NB4 (cell line): ENCODE measurements at regions not wholly inside any gene's neighbourhood (a gene's known extent, or its start where the extent isn't known, plus 50 kb on each side); places are given as distances from the start of the nearest gene placed in this dataset.

Experiments used
- DNase-seq: peaks from one replicate; pipeline ENCODE4 v3.0.0; 2010; ENCODE audit warnings: low read depth
- H3K4me3 ChIP-seq: one replicate; pipeline ENCODE4 v1.5.1; 2011; ENCODE audit warnings: mild to moderate bottlenecking, low read depth, low read length, moderate library complexity
- CTCF ChIP-seq: IDR thresholded peaks from one replicate; pipeline ENCODE4 v1.5.1; 2012; ENCODE audit warnings: low read depth, low read length
- MAX ChIP-seq: IDR thresholded peaks from 2 replicates; pipeline ENCODE4 v1.6.1; 2011; ENCODE audit warnings: low read depth, low read length
- MYC ChIP-seq: IDR thresholded peaks from 2 replicates; pipeline ENCODE4 v1.6.1; 2011; ENCODE audit warnings: low read depth, low read length
- POLR2A ChIP-seq: IDR thresholded peaks from 2 replicates; pipeline ENCODE4 v1.6.1; 2011; ENCODE audit warnings: mild to moderate bottlenecking; ENCODE audit not compliant: insufficient read length; ENCODE audit errors: extremely low read depth

- DNase-seq: no peak
- TF ChIP-seq CTCF (no peak), POLR2A (no peak), MYC (no peak), MAX (no peak)
- H3K4me3 ChIP-seq: no peak overlapping the region
Measured at GRCh38 chr11:39435641-39436040, 2023.8 kb downstream of the LRRC4C start.

GRCh38 chr11:39434466-39434865 is 2025.0 kb downstream of the LRRC4C start:
- no peak for TF ChIP-seq MYC
- TF ChIP-seq POLR2A: no peak
- no peak for TF ChIP-seq MAX
- no peak for TF ChIP-seq CTCF
- DNase-seq: no peak
- H3K4me3 ChIP-seq: no peak overlapping the region

- DNase-seq: no peak
Measured at GRCh38 chr11:39432929-39433328, 2026.5 kb downstream of the LRRC4C start.

GRCh38 chr11:39425226-39425625 is 2034.2 kb downstream of the LRRC4C start:
- no peak for TF ChIP-seq CTCF
- no peak for TF ChIP-seq POLR2A
- no peak for TF ChIP-seq MAX
- H3K4me3 ChIP-seq: no peak overlapping the region
- DNase-seq: no peak

More at GRCh38 chr11:39432929-39433328, 2026.5 kb downstream of the LRRC4C start:
- no peak overlapping the region for H3K4me3 ChIP-seq
- TF ChIP-seq MAX (no peak), MYC (no peak), CTCF (no peak), POLR2A (no peak)

- TF ChIP-seq POLR2A (no peak), MAX (no peak), CTCF (no peak), MYC (no peak)
- no peak overlapping the region for H3K4me3 ChIP-seq
- DNase-seq: no peak
Measured at GRCh38 chr11:39412117-39412516, 2047.3 kb downstream of the LRRC4C start.

GRCh38 chr11:39385911-39386310 is 2073.5 kb downstream of the LRRC4C start:
- TF ChIP-seq CTCF: no peak
- no peak for TF ChIP-seq MYC
- no peak for TF ChIP-seq MAX
- no peak for TF ChIP-seq POLR2A
- H3K4me3 ChIP-seq: no peak overlapping the region
- no peak for DNase-seq
